K562 (cell line): ENCODE measurements at regions not wholly inside any gene's neighbourhood (a gene's known extent, or its start where the extent isn't known, plus 50 kb on each side); places are given as distances from the start of the nearest gene placed in this dataset.
A peak's percentile ranks its signal among the peaks of the same experiment; 100 is the strongest.

Experiments
- ATF3 ChIP-seq, 2 experiments: fragments of 450-650 bp in 1 of 2; sonication (generic) in 1 of 2; formaldehyde crosslinking in 1 of 2; IDR thresholded peaks in 1 of 2; conservative IDR thresholded peaks in 1 of 2; 2 replicates each; pipeline versions ENCODE4 v1.6.1 to v1.8.1; 2016 to 2023; ENCODE audit warnings: mild to moderate bottlenecking in 2 of 2, moderate library complexity in 2 of 2, inconsistent platforms in 1 of 2, missing genetic modification reagents in 1 of 2
- ATF7 ChIP-seq: fragments of 450-650 bp; IDR thresholded peaks from 2 replicates; pipeline ENCODE4 v1.7.1; 2014; ENCODE audit warnings: mild to moderate bottlenecking, moderate library complexity
- C11orf30 ChIP-seq: fragments of 450-650 bp; IDR thresholded peaks from 2 replicates; pipeline ENCODE4 v1.6.1; 2016; ENCODE audit warnings: low read depth, mild to moderate bottlenecking
- JUND ChIP-seq, 2 experiments: IDR thresholded peaks; 2 replicates in 1 of 2; 3 replicates in 1 of 2; pipeline ENCODE4 v1.6.1; 2011; ENCODE audit warnings: borderline replicate concordance in 2 of 2, low read depth in 2 of 2, low read length in 2 of 2, improper control_type of control experiment in 1 of 2, missing biosample characterization in 1 of 2, missing genetic modification characterization in 1 of 2, missing genetic modification reagents in 1 of 2
- NFE2 ChIP-seq: IDR thresholded peaks from 2 replicates; pipeline ENCODE4 v1.6.1; 2014; ENCODE audit warnings: antibody characterized with exemption, low read depth
- TAF7 ChIP-seq: fragments of 450-650 bp; IDR thresholded peaks from 2 replicates; pipeline ENCODE4 v1.6.1; 2016; ENCODE audit warnings: missing genetic modification characterization, missing compliant biosample characterization
- TRIM25 ChIP-seq: fragments of 450-650 bp; IDR thresholded peaks from 2 replicates; pipeline ENCODE4 v1.7.0; 2016; ENCODE audit warnings: borderline replicate concordance
- ZNF316 ChIP-seq: fragments of 450-650 bp; IDR thresholded peaks from 2 replicates; pipeline ENCODE4 v1.6.1; 2016

- TF ChIP-seq TRIM25 (no peak), JUND (IDR thresholded peaks at IDR 0.05; ENCODE audit: borderline replicate concordance, low read depth, low read length) (peak; percentile 52; the same call in 1 of the 2 replicates), JUND (tag; IDR thresholded peaks at IDR 0.05; ENCODE audit: borderline replicate concordance, low read depth, low read length) (no peak; the same call in 2 of the 3 replicates), C11orf30 (peak; percentile 51; the same call in 1 of the 2 replicates), ATF3 (IDR thresholded peaks at IDR 0.05) (peak; percentile 59), ATF3 (CRISPR knock-in tag; conservative IDR thresholded peaks at IDR 0.05) (no peak), NFE2 (peak; percentile 67), ATF7 (peak; percentile 37; the same call in 1 of the 2 replicates), TAF7 (no peak), ZNF316 (peak; percentile 20; the same call in 1 of the 2 replicates)
Measured at GRCh38 chr12:27906127-27906500, 66.4 kb downstream of the PTHLH start (continued).
